Effector memory CD8-positive, alpha-beta T cell (primary cell): ENCODE measurements at regions not wholly inside any gene's neighbourhood (a gene's known extent, or its start where the extent isn't known, plus 50 kb on each side); places are given as distances from the start of the nearest gene placed in this dataset.
"Not testable (repeated sequence)": the region's sequence is repeated elsewhere in the genome, so short reads cannot be mapped to it uniquely, and the experiment has no call there.

ENCODE experiments used
- ATAC-seq: fragments of 150-1000 bp; cut with Tn5 transposase; replicated peaks from 2 replicates; pipeline ENCODE4 v1.10.0; 2021; ENCODE audit warnings: mild to moderate bottlenecking, moderate library complexity
- DNase-seq, 3 experiments: peaks; one replicate each; pipeline ENCODE4 v3.0.0; 2021
- H3K27ac Mint-ChIP-seq, 2 donors: one replicate each; pipeline ENCODE4 v1.8.0; 2022; ENCODE audit warnings: mild to moderate bottlenecking in 2 of 2, mixed read lengths in 2 of 2, moderate library complexity in 2 of 2
- H3K27me3 Mint-ChIP-seq, 2 donors: one replicate each; pipeline ENCODE4 v1.8.0; 2022; ENCODE audit warnings: mixed read lengths in 2 of 2
- H3K36me3 Mint-ChIP-seq: one replicate; pipeline ENCODE4 v1.8.0; 2022; ENCODE audit warnings: mild to moderate bottlenecking, moderate library complexity, mixed read lengths; ENCODE audit not compliant: insufficient read depth
- H3K4me1 Mint-ChIP-seq, 2 donors: one replicate each; pipeline ENCODE4 v1.8.0; 2022; ENCODE audit warnings: low read depth in 2 of 2, mixed read lengths in 2 of 2
- H3K4me3 Mint-ChIP-seq, 2 donors: one replicate each; pipeline ENCODE4 v1.8.0; 2022; ENCODE audit warnings: mild to moderate bottlenecking in 2 of 2, mixed read lengths in 2 of 2, moderate library complexity in 2 of 2
- H3K9me3 Mint-ChIP-seq, 2 donors: one replicate each; pipeline ENCODE4 v1.8.0; 2022; ENCODE audit warnings: mixed read lengths in 2 of 2

GRCh38 chr6:147678253-147678652 lies 169.8 kb downstream of the SAMD5 start:
- ATAC-seq (no peak), DNase-seq (no peak)
- no peaks in the 10 kb centered on the region for H3K4me1 Mint-ChIP-seq
- no peaks in the 10 kb centered on the region for H3K36me3 Mint-ChIP-seq
- peaks cover 0 to 2% of the 10 kb centered on the region in 2 donors for H3K9me3 Mint-ChIP-seq
- H3K4me3 Mint-ChIP-seq: no peak overlapping the region
- no peak overlapping the region for H3K27ac Mint-ChIP-seq
- peaks cover 0 to 7% of the 10 kb centered on the region in 2 donors for H3K27me3 Mint-ChIP-seq

GRCh38 chr6:147684906-147685305 lies 176.4 kb downstream of the SAMD5 start:
- Mint-ChIP-seq H3K36me3 (no peaks in the 10 kb centered on the region), H3K4me3 (no peak overlapping the region), H3K4me1 (no peaks in the 10 kb centered on the region), H3K27me3 (no peaks in the 10 kb centered on the region), H3K27ac (no peak overlapping the region), H3K9me3 (peaks cover 0 to 2% of the 10 kb centered on the region in 2 donors)
- DNase-seq: no peak
- ATAC-seq: no peak

GRCh38 chr6:147689398-147689797 lies 180.9 kb downstream of the SAMD5 start:
- H3K9me3 Mint-ChIP-seq: no peaks in the 10 kb centered on the region
- H3K27ac Mint-ChIP-seq: no peak overlapping the region
- no peaks in the 10 kb centered on the region for H3K4me1 Mint-ChIP-seq
- H3K36me3 Mint-ChIP-seq: no peaks in the 10 kb centered on the region
- H3K27me3 Mint-ChIP-seq: no peaks in the 10 kb centered on the region
- no peak overlapping the region for H3K4me3 Mint-ChIP-seq
- no peak for DNase-seq
- ATAC-seq: no peak

GRCh38 chr6:147691446-147691845 lies 183.0 kb downstream of the SAMD5 start:
- Mint-ChIP-seq H3K36me3 (no peaks in the 10 kb centered on the region), H3K4me3 (no peak overlapping the region), H3K27ac (no peak overlapping the region), H3K4me1 (no peaks in the 10 kb centered on the region), H3K27me3 (no peaks in the 10 kb centered on the region), H3K9me3 (no peaks in the 10 kb centered on the region)
- DNase-seq (no peak), ATAC-seq (no peak)

GRCh38 chr6:147693181-147693580 lies 184.7 kb downstream of the SAMD5 start:
- Mint-ChIP-seq H3K27ac (no peak overlapping the region), H3K36me3 (no peaks in the 10 kb centered on the region), H3K4me3 (no peak overlapping the region), H3K9me3 (no peaks in the 10 kb centered on the region), H3K4me1 (no peaks in the 10 kb centered on the region), H3K27me3 (no peaks in the 10 kb centered on the region)
- DNase-seq (no peak), ATAC-seq (no peak)

- H3K4me3 Mint-ChIP-seq, H3K27ac Mint-ChIP-seq, ATAC-seq, DNase-seq, H3K27me3 Mint-ChIP-seq, H3K36me3 Mint-ChIP-seq, H3K4me1 Mint-ChIP-seq, H3K9me3 Mint-ChIP-seq: not testable (repeated sequence)
These were observed 186.1 kb downstream of the SAMD5 start for GRCh38 chr6:147694556-147694955.

- ATAC-seq: no peak
- H3K4me1 Mint-ChIP-seq: no peaks in the 10 kb centered on the region
- no peaks in the 10 kb centered on the region for H3K36me3 Mint-ChIP-seq
- no peak for DNase-seq
- no peak overlapping the region for H3K27ac Mint-ChIP-seq
- no peaks in the 10 kb centered on the region for H3K27me3 Mint-ChIP-seq
- no peaks in the 10 kb centered on the region for H3K9me3 Mint-ChIP-seq
- H3K4me3 Mint-ChIP-seq: no peak overlapping the region
These were observed 187.3 kb downstream of the SAMD5 start for GRCh38 chr6:147695819-147696218.

GRCh38 chr6:147699140-147699539 lies 190.7 kb downstream of the SAMD5 start:
- ATAC-seq (no peak), DNase-seq (no peak)
- Mint-ChIP-seq H3K9me3 (no peaks in the 10 kb centered on the region), H3K27ac (no peak overlapping the region), H3K4me3 (no peak overlapping the region), H3K36me3 (no peaks in the 10 kb centered on the region), H3K4me1 (no peaks in the 10 kb centered on the region), H3K27me3 (no peaks in the 10 kb centered on the region)

GRCh38 chr6:147699637-147700036 lies 191.1 kb downstream of the SAMD5 start:
- H3K4me1 Mint-ChIP-seq: no peaks in the 10 kb centered on the region
- H3K27me3 Mint-ChIP-seq: no peaks in the 10 kb centered on the region
- H3K36me3 Mint-ChIP-seq: no peaks in the 10 kb centered on the region
- DNase-seq (no peak), ATAC-seq (no peak)
- no peak overlapping the region for H3K27ac Mint-ChIP-seq
- H3K4me3 Mint-ChIP-seq: no peak overlapping the region
- H3K9me3 Mint-ChIP-seq: no peaks in the 10 kb centered on the region

GRCh38 chr6:147700436-147701209 lies 192.1 kb downstream of the SAMD5 start:
- Mint-ChIP-seq H3K27ac (no peak overlapping the region), H3K36me3 (no peaks in the 10 kb centered on the region)

GRCh38 chr6:147704691-147705090 lies 196.2 kb downstream of the SAMD5 start:
- Mint-ChIP-seq H3K27ac (no peak overlapping the region), H3K4me3 (no peak overlapping the region), H3K36me3 (no peaks in the 10 kb centered on the region)

More at GRCh38 chr6:147700436-147701209, 192.1 kb downstream of the SAMD5 start:
- Mint-ChIP-seq H3K9me3 (no peaks in the 10 kb centered on the region), H3K27me3 (no peaks in the 10 kb centered on the region), H3K4me3 (no peak overlapping the region), H3K4me1 (no peaks in the 10 kb centered on the region)
- ATAC-seq: no peak
- no peak for DNase-seq

GRCh38 chr6:147707524-147707923 lies 199.0 kb downstream of the SAMD5 start:
- DNase-seq (no peak), ATAC-seq (no peak)
- H3K4me1 Mint-ChIP-seq: no peaks in the 10 kb centered on the region
- no peaks in the 10 kb centered on the region for H3K36me3 Mint-ChIP-seq
- H3K9me3 Mint-ChIP-seq: peaks cover 2 to 6% of the 10 kb centered on the region in 2 donors
- no peaks in the 10 kb centered on the region for H3K27me3 Mint-ChIP-seq
- H3K4me3 Mint-ChIP-seq: no peak overlapping the region
- no peak overlapping the region for H3K27ac Mint-ChIP-seq

More at GRCh38 chr6:147704691-147705090, 196.2 kb downstream of the SAMD5 start:
- ATAC-seq: no peak
- H3K27me3 Mint-ChIP-seq: no peaks in the 10 kb centered on the region
- no peak for DNase-seq
- peaks cover 0 to under 1% of the 10 kb centered on the region in 2 donors for H3K9me3 Mint-ChIP-seq
- no peaks in the 10 kb centered on the region for H3K4me1 Mint-ChIP-seq

- H3K9me3 Mint-ChIP-seq: peaks cover 2 to 6% of the 10 kb centered on the region in 2 donors
- H3K4me3 Mint-ChIP-seq: no peak overlapping the region
- no peak for ATAC-seq
- no peak for DNase-seq
- no peaks in the 10 kb centered on the region for H3K4me1 Mint-ChIP-seq
- H3K36me3 Mint-ChIP-seq: no peaks in the 10 kb centered on the region
- H3K27ac Mint-ChIP-seq: no peak overlapping the region
- H3K27me3 Mint-ChIP-seq: no peaks in the 10 kb centered on the region
These were observed 199.7 kb downstream of the SAMD5 start for GRCh38 chr6:147708170-147708569.

GRCh38 chr6:147709396-147710272 lies 201.1 kb downstream of the SAMD5 start:
- no peaks in the 10 kb centered on the region for H3K4me1 Mint-ChIP-seq
- H3K27me3 Mint-ChIP-seq: no peaks in the 10 kb centered on the region
- no peak overlapping the region for H3K27ac Mint-ChIP-seq
- peaks cover 2 to 6% of the 10 kb centered on the region in 2 donors for H3K9me3 Mint-ChIP-seq
- no peaks in the 10 kb centered on the region for H3K36me3 Mint-ChIP-seq
- ATAC-seq (no peak), DNase-seq (no peak)
- no peak overlapping the region for H3K4me3 Mint-ChIP-seq
